GM18870 (cell line): ENCODE measurements at regions not wholly inside any gene's neighbourhood (a gene's known extent, or its start where the extent isn't known, plus 50 kb on each side); places are given as distances from the start of the nearest gene placed in this dataset.

Experiments used
- ATAC-seq: cut with Tn5 transposase; IDR thresholded peaks from one replicate; pipeline ENCODE4 v1.9.1; 2021; ENCODE audit warnings: moderate library complexity; ENCODE audit not compliant: unreplicated experiment

DNA sequence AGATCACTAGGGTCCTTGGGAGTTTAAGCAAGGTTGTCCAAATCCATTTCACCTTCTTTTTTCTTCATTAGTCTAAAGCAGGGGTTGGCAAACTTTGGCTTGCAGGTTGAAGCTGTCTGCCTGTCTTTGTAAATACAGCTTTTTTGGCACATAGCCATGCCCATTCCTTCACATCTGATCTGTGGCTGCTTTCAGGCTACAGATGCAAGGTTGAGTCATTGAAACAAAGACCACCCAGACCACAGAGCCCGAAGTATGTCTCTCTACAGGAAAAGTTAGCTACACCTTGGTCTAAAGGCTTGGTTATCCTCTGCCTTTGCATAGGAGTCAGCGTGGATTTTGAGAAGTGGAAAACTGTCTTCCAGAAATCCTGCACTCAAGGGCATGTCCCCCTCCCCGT, 238.1 kb upstream of the STS start:
- no peak for ATAC-seq

DNA sequence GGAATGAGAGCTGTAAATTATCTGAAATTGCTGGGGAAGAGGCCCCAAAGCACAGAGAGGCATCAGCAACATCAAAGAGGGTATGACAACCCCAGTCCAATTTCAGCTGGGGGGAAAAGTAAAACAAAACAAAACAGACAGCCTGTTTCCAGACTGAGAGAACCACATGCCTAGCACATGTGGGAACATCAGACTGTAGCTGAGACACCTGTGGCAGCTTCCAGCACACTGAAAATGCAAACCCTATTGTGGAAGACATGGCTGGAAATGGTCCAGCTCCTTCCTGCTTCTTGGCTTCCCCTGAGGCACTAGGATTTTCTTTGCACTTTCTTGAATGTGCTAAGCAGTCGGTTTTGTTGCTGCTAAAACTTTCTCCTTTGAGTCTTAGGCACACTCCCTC, 240.9 kb upstream of the STS start:
- no peak for ATAC-seq

DNA sequence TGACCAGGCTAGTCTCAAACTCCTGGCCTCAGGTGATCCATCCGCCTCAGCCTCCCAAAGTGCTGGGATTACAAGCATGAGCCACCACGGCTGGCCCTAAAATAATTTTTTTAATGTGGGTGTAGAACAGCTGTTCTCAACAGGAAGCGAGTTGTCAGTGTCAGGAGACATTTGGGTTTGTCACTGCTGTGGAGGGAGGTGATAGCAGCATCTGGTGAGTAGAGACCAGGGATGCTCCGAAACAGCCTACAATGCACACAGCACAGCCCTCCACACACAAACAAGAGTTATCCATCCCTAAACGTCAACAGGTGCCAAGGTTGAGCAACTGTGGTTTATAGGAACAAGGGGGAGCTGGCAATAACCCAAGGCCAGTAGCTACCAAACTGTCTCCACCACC, 243.4 kb upstream of the STS start:
- ATAC-seq, result no peak

DNA sequence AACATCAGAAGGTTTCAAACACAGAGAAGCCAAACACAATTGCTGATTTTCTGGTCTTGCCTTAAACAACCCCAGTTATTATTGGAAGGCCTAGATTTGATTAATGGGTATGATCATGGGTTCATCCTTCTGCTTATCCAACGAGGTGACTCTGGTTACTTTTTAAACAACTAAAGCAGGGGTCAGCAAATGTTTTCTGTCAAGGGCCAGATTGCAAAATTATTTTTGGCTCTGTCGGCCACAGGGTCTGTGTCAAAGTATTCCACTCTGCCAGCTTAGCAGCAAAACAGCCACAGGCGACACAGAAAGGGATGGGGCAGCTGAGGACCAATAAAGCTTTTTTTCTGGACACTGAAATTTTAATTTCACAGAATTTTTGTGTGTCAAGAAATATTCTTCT, 249.1 kb upstream of the STS start:
- no peak for ATAC-seq

DNA sequence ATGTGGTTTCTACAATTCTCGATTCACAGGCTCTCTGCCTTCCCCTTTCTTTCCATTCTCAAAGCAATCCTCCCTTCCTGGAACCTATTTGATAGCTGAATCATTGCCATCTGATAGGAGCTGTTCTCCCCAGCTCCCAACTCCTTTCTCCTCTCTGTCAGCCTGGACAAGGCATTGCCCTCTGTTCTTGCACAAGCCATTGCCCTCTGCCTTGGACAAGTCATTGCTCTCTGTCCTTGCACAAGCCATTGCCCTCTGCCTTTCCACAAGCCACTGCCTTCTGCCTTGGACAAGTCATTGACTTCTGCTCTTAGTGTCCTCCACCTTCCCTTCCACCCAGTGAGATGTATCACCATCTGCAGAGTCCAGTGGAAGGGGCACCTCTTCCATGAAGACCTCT, 256.1 kb upstream of the STS start:
- ATAC-seq, result no peak

DNA sequence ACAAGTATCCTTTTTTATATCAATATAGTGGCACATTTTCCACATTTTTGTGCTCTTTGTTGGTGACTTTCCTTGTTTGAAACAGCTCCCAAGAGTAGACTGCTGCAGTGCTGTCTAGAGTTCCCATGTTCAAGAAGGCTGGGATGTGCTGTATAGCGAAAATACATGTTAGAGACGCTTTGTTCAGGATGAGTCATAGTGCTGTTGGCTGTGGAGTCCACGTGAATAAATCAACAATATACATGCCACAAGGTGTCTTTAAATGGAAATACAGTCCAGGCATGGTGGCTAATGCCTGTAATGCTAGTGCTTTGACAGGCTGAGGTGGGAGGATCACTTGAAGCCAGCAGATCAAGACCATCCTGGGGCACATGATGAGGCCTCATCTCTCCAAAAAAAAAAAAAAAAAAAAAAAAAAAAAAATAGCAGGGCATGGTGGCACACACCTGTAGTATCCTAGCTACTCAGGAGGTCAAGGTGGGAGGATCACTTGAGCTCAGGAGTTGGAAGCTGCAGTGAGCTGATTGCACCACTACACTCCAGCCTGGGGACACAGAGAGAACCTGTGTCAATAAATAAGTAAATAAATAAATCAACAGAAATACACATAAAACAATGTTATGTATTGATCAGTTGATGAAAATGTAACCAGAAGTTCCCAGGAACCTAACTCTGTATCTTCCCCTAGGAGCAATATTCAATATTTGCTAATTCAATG, 256.8 kb upstream of the STS start:
- ATAC-seq, result no peak

DNA sequence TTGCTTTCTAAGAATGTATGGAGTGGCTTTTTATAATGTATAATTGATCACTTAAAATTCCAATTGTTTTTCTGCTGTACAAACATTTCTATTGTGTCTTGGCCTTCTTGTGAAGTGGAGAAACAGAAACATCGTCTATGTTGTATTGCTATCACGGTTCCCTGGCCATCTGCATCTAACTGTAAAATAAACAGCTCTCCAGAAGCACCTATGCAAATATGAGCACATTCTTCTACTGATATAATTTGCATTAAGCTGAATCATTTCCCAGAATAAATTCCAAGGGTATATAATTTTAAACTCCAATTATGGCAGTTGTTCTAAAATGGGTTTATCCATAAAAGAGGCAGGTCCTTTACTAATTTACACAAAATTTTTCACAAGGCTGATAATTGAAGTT, 261.6 kb upstream of the STS start:
- ATAC-seq, result no peak

DNA sequence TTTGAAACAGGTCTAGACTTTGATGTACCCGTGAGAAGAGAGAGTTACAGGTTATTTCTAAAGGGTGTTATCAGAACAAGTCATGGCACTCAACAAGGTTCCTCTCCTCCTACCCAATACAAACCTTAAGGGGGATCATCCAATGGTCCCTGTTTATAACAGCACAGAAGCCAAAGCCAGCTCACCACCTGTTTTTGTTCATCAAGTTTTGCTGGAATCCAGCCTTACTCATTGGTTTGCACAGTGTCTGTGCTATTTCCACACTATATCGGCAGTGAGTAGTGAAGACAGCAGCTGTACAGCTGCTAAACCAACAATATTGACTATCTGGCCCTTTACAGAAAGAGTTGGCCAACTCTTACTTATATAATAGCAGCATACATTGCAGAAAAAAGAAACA, 262.1 kb upstream of the STS start:
- no peak for ATAC-seq

DNA sequence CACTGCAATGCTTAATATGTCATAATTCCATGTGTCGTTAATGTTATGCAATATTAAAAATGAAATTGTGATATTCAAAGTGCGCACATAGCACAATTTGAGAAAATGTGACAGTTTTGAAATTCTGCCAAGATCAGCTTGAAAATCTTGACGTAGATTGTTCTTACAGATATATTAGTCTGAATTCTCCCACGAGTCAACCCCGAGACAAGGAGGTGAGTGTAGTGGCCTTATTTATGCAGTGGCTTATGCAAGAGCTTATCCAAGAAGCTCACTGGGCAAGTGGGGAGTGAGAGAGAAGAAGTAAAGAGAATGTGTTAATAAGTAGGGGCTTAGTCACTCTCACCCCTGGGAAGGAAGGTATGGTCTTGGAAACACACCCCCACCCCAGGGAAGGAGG, 286.1 kb upstream of the STS start:
- no peak for ATAC-seq

DNA sequence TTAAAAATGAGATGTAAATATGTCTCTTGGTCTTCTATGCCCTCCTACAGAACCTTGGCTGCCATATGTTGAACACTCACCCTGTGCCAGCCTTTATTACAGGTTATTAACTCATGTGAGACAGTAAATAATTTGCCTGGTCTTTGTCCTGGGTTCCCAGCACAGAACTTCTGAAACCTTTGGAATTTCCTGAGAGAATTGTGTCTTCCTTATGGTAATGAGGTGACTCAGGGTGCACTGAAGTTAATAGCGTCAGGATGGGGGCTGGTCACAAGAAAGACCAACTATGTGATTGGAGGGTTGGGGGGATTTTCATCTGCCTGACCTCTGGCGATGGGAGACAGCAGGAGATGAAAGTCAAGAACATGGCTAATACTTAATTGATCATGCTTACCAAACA, 289.8 kb upstream of the STS start:
- ATAC-seq, result no peak

DNA sequence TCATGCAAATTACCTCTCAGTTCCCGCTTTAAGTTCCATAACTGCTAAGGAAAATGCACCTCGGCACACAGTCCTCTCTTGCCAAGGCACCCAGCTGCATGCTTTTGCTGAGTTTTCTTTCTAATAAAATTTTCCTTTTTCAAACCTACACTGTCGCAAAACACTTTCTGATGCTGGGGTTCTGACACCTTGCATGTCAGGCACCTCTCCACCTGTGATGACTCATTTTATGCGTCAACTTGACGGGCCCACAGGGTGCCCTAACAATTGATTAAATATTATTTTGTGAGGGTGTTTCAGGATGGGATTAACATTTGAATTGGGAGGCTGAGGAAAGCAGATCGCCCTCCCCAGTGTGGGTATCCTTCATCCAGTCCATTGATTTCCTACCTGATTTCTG, 291.0 kb upstream of the STS start:
- ATAC-seq, result no peak

DNA sequence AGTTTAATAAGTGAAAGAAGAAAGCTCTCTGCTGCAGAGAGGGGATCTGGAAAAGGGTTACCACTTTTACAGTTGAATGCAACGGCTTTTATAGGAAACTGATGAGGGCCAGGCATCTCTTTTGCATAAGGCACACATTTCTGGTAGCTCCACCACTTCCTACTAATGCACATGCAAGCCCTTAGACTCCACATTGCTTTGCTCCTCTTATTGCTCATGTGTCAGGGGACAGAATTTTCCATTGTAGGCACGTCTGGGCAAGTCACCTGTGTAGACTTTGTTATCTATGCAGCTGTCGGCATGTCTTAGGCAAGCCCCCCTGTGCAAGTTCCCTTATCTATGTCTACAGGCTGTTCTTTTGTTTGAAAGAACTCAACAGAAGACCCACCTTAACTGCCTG, 294.6 kb upstream of the STS start:
- no peak for ATAC-seq

DNA sequence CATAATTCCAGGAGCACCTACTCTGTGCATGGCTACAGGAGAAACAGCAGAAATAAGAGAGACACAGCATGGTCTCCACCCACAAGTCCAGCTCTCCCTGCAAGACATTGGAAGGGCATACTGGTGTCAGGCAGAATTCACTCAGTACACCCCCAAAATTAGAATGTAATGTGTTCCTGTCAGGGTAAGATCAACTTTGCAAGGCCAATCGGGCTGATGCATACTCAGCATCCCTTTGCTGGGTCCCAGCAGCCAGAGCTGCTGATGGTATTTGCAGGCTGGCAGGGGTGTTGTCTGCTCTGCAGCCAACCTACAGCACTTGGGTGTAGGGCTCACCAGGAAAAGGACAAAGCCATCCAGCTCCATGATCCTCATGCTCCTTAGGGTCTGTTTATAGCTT, 295.4 kb upstream of the STS start:
- no peak for ATAC-seq

DNA sequence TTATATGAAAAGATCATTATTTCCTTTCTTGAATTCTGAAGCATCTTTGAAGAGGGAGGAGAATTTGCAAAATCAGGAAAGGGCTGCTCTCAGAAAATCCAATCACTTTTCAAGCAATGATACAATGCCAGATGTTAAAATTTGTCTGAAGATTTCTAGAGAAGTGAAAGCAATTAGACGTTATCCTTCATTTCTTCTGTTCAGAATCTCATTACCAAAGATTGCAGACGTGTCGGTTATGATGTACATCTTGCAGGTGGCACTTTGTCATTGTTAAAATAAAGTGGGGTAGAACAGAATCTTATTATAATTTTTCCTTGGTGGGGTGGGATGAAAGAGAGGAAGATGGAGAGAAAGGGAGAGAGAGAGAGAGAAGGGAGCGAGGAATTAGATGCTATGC, 296.4 kb upstream of the STS start:
- no peak for ATAC-seq

DNA sequence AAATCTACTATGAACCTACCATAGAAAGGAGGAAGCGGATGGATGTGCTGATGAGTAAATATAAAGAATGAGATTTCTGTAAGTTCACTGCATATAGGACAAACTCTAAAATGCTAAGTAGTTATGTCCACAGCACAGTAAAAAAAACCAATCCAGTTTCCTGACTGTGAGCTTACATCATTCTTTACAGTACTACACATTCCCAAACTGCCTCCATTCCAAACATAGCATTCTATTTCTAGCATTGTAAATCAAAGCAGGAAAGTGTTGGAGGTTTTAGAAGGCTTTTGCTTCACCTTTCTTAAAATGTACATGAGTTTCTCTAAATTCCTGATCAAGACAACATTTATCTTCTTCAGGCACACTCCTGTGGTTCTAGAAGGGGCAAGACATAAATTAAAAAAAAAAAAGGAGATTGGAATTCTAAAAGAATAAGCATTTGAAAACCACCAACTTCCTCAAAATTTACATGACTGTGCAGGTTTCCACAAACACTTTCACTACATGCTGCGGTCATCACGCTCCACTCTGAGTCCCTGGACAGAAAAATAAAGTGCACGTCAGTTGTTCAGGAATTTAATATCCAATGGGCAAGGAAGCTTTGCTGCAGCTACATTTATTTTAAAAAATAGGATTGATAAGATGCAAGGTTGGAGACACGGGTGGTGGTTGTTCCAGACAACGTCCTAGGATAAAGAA, 297.6 kb upstream of the STS start:
- no peak for ATAC-seq

DNA sequence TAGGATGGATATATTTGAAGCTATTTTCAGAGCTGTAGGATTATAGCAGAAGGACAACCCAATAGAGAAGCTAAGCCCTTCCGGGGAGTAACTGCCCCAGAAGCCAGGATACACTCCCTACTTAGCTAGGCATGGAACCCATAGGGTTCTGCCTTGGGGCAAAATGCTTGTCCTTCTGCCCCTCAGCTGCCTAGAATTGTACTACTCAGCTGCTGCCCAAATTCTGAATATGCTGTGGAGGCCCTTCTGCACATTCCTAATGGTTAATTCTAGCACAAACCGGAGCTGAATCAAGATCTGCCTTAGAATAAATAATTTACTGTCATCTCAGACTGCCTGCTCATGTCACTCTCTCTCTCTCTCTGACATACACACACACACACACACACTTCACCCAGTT, 297.7 kb upstream of the VCX3A start:
- no peak for ATAC-seq

DNA sequence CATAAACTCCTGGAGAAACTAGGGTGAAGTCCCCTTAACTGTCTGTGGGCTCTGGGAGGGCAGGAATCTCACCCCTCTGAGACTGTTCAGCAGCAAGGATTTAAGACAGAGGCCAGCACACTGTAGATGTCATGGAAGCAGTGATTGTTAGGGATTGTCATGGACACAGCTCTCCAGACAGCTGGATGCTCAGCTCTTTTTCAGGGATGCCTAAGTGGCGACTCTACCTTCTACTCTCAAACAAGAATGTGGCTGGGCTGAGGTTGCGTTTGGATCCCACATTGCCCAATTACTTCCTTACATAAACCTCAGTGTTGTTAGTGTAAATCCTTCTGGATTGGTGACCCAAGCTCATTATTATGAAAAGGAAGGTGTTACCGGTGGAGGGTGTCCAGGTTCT, 291.9 kb upstream of the VCX3A start:
- ATAC-seq, result no peak

DNA sequence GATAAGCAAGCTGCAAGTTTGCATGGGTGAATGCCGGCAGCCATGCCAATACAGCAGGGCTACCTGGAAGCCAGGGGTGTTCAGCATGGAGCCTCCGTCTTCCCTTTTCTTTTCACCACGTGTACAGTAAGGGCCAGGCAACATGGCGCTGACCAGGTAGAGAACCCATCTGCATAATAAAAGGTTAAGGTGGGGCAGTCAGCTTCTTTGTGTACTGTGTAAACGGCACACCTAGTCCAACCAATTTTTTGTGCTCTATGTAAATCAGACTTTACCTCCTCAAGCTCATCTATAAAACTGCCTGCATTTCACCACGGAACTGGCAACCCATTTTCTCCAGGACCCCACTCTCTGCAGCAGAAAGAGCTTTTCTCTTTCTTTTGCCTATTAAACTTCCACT, 286.8 kb upstream of the VCX3A start:
- no peak for ATAC-seq

DNA sequence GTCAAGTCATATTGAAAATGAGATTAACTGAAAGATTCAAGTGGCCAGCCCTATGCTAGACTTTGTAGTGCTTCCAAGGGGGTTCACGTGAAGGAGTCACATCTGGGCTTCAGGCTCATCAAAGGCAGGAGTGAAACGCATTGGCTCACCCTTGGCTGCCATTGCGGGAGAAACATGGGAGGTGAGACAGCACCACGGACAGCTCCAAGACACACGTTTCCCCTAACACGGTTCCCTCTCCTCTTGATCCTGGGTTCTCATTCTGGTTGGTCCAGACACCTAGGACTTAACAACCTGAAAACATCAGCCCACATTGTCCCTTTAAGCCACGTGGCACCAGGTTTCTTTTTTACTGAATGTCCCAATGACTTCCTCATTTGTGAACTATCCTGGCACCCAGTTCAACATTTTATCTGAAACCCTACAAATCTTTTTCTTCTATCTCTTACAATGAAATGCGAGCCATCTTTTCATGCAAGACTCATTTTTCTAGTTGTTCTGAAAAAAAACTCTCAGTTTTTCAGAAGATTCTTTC, 279.0 kb upstream of the VCX3A start:
- no peak for ATAC-seq

DNA sequence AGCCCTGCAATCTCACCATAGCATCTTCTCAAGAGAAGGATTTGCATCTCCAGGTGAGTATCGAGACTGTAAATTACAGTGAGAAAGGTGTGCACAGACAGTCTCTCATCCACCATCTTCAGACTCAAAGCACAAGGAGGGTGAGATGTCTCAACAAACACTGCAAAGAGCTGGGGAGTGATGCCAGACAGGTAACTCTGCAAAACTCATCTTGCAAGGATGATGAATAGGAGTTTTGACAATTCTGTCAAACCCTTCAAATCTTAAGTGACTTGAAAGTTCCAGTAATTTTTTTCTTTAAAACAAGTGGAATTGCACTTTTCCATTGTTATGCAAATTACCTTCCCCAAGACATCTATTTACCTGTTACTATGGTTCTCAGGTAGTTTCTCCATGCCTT, 277.2 kb upstream of the VCX3A start:
- no peak for ATAC-seq

DNA sequence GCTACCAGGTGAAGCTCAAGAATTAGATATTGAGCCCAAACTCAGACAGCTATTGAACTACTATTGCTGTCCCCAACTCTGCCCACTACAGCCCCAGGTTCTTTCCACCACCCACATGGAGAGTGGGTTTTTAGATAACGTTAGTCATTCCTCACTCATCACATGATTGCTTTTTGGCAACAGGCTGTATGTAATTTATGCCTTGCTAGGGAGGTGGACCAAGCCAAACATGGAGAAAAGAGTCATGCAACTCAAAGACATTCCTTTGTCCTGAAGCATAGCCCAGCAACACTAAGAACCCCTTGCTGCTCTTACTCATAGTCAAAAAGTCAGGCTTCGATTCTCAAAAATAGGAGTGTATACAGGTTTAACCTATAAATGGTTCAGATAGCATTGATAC, 275.9 kb upstream of the VCX3A start:
- no peak for ATAC-seq

DNA sequence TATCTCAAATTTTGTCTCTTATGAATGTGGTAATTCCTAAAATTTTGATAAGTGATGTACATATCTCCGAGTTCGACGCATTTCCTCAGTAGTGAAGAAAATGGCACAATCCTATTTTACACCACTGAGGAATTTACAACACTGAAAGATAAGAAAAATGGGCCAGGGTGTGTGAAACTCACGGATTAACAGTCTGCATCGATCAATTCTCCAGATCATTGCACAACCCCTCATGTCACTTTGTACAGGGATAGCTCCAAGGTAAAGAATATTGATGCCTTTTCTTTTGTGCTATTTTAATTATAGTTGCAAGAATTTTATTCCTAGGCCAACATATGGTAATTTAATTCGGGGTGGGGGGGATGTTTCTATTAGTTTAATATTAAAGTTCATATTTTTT, 268.7 kb upstream of the VCX3A start:
- no peak for ATAC-seq

DNA sequence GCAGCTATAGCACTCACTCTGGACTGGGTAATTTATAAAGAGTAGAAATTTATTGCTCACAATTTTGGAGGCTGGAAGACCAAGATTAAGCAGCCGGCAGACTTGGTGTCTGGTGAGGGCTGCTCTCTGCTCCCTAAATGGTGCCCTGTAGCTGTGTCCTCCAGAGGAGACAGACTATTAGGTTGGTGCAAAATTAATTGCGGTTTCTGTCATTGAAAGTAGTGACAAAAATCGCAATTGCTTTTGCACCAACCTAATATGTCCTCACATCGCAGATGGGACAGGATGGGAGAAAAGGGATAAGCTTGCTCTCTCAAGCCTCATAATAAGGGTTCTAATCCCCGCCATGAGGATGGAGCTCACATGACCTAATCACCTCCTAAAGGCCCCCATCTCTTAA, 258.1 kb upstream of the VCX3A start:
- ATAC-seq, result no peak
